MCF 10A (cell line): ENCODE measurements at regions not wholly inside any gene's neighbourhood (a gene's known extent, or its start where the extent isn't known, plus 50 kb on each side); places are given as distances from the start of the nearest gene placed in this dataset.

ENCODE experiments used
- BruUV-seq: library from RNA; stranded (reverse); fragments of 400-500 nt; replicated peaks from 2 replicates; lab custom pipeline; 2021; lab: Mats Ljungman, UMichigan
- CTCF ChIA-PET: fragments of 300-600 bp; sonication (Branson Sonifier 250); formaldehyde crosslinking; extraction: SDS; loops from one replicate; lab custom pipeline; 2021; ENCODE audit warnings: antibody characterized with exemption, inconsistent platforms; lab: Yijun Ruan, JAX
- POLR2A ChIA-PET: fragments of 300-600, 350-650 bp; sonication (Branson Sonifier 250); formaldehyde crosslinking; extraction: SDS; loops from one replicate; lab custom pipeline; 2020; ENCODE audit warnings: antibody characterized with exemption, inconsistent platforms; lab: Yijun Ruan, JAX
- DNase-seq: peaks from one replicate; pipeline ENCODE4 v3.0.0-alpha.2; 2018; ENCODE audit not compliant: unreplicated experiment
- H3K27ac Mint-ChIP-seq: one replicate; pipeline ENCODE4 v1.8.0; 2022; ENCODE audit warnings: mild to moderate bottlenecking, low read depth, mixed read lengths; ENCODE audit not compliant: unreplicated experiment
- H3K27me3 Mint-ChIP-seq: one replicate; pipeline ENCODE4 v1.8.0; 2022; ENCODE audit warnings: mixed read lengths; ENCODE audit not compliant: insufficient read depth, unreplicated experiment
- H3K36me3 Mint-ChIP-seq: one replicate; pipeline ENCODE4 v1.8.0; 2022; ENCODE audit warnings: mild to moderate bottlenecking, moderate library complexity, mixed read lengths; ENCODE audit not compliant: insufficient read depth, unreplicated experiment
- H3K4me1 Mint-ChIP-seq: one replicate; pipeline ENCODE4 v1.8.0; 2022; ENCODE audit warnings: mixed read lengths; ENCODE audit not compliant: insufficient read depth, unreplicated experiment
- H3K4me3 Mint-ChIP-seq: one replicate; pipeline ENCODE4 v1.8.0; 2022; ENCODE audit warnings: mild to moderate bottlenecking, moderate library complexity, mixed read lengths; ENCODE audit not compliant: unreplicated experiment
- H3K9me3 Mint-ChIP-seq: one replicate; pipeline ENCODE4 v1.8.0; 2022; ENCODE audit warnings: mixed read lengths; ENCODE audit not compliant: unreplicated experiment
- intact Hi-C: fragments of 100-400 bp; cut with micrococcal nuclease; formaldehyde crosslinking; loops from 2 replicates; pipeline ENCODE4 v1.14.1; 2022
- TF ChIP-seq, protein P1 (sequence below): fragments of 200-600 bp; IDR thresholded peaks from one replicate; pipeline ENCODE4 v1.8.0; 2022; ENCODE audit warnings: antibody characterized with exemption, mild to moderate bottlenecking; ENCODE audit not compliant: unreplicated experiment

DNA sequence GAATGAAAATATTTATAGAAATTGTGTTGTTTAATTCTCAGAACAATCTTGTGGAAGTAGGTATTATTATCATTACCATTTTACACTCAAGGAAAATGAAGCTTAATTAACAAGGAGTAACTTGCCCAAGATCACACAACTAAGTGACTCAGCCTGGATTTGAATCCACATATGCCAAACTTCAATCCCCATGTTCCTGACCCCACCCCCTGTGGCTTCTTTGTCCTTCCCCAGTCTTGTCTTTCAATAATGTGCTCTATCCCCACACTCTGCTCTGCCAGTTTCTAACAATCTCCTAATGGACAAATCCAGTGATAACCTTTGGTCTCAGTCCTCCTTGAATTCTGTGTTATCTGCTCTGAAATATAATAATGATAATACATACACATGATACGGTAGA, 355.2 kb downstream of the BMP4 start:
- Mint-ChIP-seq H3K27ac (no peak overlapping the region), H3K27me3 (no peaks in the 10 kb centered on the region), H3K4me3 (no peak overlapping the region), H3K4me1 (peaks cover 5% of the 10 kb centered on the region), H3K36me3 (no peaks in the 10 kb centered on the region), H3K9me3 (no peaks in the 10 kb centered on the region)
- no TSS peak for BruUV-seq
- DNase-seq: no peak
- TF ChIP-seq, protein P1, sequence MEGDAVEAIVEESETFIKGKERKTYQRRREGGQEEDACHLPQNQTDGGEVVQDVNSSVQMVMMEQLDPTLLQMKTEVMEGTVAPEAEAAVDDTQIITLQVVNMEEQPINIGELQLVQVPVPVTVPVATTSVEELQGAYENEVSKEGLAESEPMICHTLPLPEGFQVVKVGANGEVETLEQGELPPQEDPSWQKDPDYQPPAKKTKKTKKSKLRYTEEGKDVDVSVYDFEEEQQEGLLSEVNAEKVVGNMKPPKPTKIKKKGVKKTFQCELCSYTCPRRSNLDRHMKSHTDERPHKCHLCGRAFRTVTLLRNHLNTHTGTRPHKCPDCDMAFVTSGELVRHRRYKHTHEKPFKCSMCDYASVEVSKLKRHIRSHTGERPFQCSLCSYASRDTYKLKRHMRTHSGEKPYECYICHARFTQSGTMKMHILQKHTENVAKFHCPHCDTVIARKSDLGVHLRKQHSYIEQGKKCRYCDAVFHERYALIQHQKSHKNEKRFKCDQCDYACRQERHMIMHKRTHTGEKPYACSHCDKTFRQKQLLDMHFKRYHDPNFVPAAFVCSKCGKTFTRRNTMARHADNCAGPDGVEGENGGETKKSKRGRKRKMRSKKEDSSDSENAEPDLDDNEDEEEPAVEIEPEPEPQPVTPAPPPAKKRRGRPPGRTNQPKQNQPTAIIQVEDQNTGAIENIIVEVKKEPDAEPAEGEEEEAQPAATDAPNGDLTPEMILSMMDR: no peak
- ChIA-PET POLR2A (no interaction called here), CTCF (no interaction called here)
- intact Hi-C loops: no loop called here

DNA sequence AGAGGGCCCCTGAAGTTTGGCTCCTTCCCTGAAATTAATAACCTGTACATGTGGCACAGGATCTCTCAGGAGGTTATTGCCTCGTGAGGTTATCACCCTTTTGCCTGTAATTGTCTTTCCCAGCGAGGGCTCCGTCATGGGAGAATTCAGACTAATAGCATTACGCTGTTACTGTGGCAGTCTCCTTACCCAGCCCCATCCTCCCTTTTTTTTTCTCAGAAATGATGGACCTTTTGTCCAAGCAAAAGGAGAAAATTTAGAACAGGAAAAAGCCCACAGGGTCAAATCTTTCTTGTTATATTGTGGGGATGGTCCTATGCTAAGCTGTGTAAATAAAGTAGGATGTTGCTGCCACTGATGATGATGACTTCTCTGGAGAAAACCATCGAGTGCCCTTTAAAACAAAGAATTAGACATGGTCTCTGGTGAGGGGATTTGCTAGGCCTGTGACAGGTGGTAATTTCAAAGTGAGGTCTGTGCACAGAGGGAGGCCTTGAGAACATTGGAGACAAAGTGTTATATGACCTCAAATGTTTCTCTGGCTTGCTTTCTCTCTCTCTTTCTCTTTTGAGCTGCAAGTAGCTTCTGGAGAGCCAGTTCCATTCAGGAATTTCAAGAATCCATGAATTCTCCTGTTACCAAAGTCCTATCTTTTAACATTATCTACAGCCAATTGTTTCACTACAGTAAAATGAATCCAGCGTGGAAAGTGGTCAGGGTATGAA, 357.2 kb downstream of the BMP4 start:
- intact Hi-C loops: no loop called here
- no peaks in the 10 kb centered on the region for H3K27me3 Mint-ChIP-seq
- CTCF ChIA-PET: no interaction called here
- H3K9me3 Mint-ChIP-seq: no peaks in the 10 kb centered on the region
- H3K4me1 Mint-ChIP-seq: peaks cover 5% of the 10 kb centered on the region
- H3K27ac Mint-ChIP-seq: no peak overlapping the region
- POLR2A ChIA-PET: interaction anchor here (0.7 to 1.0 kb wide), 2 partner anchors 10 to 32 kb away, joined by 3 read pairs; no protein-coding TSS in a partner anchor
- no peaks in the 10 kb centered on the region for H3K36me3 Mint-ChIP-seq
- H3K4me3 Mint-ChIP-seq: no peak overlapping the region
- DNase-seq: no peak
- TF ChIP-seq, protein P1: no peak
- no TSS peak for BruUV-seq

DNA sequence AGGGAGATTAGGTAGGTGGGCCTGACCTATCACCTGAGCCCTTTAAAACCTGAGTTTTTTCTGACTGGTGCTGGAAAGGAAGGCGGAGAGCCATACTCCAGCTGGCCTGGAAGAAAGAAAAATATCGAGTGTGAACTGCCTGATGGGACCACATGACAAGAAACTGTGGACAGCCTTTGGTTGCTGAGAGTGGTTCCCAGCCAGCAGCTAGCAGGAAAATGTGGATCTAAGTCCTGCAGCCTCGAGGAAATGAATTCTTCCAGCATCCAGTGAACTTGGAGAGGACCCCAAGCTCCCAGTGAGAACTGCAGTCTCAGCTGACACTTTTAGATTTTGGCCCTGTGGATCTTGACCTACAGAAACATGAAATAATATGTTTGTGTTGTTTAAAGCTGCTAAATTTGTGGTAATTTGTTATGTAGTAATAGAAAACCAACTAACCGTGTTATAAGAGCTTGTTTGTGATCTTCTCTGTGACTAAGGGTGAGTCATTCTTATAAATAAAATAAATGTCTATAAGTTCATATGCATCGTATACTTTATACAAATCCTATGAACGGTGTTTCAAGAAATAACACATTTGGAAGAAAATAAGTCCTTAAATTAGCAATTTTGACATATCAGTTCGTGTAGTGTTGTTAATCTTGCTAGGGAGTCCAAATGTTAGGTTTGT, 359.6 kb downstream of the BMP4 start:
- intact Hi-C loops: no loop called here
- peak; percentile 14 for DNase-seq
- Mint-ChIP-seq H3K4me3 (no peak overlapping the region), H3K9me3 (no peaks in the 10 kb centered on the region), H3K4me1 (peaks cover 6% of the 10 kb centered on the region), H3K27ac (no peak overlapping the region), H3K36me3 (no peaks in the 10 kb centered on the region), H3K27me3 (no peaks in the 10 kb centered on the region)
- CTCF ChIA-PET: no interaction called here
- BruUV-seq: no TSS peak
- POLR2A ChIA-PET: interaction anchor here (0.6 to 1.2 kb wide), 4 partner anchors 9 to 18 kb away, joined by 3 to 5 read pairs (median 4); no protein-coding TSS in a partner anchor
- TF ChIP-seq, protein P1: no peak

DNA sequence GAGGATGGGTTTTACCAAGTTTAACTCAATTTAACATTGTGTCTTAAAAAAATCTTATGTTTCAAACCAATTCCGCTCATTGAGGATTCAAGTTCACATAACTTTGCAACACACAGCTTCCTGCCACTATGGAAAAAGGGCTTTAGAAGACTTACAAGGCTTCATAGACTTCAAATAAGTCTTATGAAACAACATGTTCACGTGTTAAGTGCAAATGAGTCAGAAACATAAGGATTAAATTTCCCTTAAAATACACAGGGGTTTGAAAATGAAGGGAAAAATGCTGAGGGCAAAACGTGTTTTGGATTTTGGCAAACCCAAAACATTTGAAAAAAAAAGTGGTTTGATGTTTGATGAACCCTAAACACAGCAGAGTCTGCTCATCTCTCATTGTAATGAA, 364.8 kb downstream of the BMP4 start:
- peaks cover 6% of the 10 kb centered on the region for H3K4me1 Mint-ChIP-seq
- ChIA-PET CTCF (interaction anchor here (1.2 kb wide), 1 partner anchor 160 kb away, joined by 3 read pairs; no protein-coding TSS in a partner anchor), POLR2A (no interaction called here)
- peaks cover 18% of the 10 kb centered on the region for H3K27me3 Mint-ChIP-seq
- intact Hi-C loops: no loop called here
- no TSS peak for BruUV-seq
- TF ChIP-seq, protein P1: no peak
- no peak overlapping the region for H3K4me3 Mint-ChIP-seq
- peak; percentile 6 for DNase-seq
- no peaks in the 10 kb centered on the region for H3K36me3 Mint-ChIP-seq
- no peak overlapping the region for H3K27ac Mint-ChIP-seq
- H3K9me3 Mint-ChIP-seq: no peaks in the 10 kb centered on the region
